AG04449 (cell line): ENCODE measurements at regions not wholly inside any gene's neighbourhood (a gene's known extent, or its start where the extent isn't known, plus 50 kb on each side); places are given as distances from the start of the nearest gene placed in this dataset.
"Not testable (repeated sequence)": the region's sequence is repeated elsewhere in the genome, so short reads cannot be mapped to it uniquely, and the experiment has no call there.

Experiments used
- CTCF ChIA-PET: fragments of 350-600 bp; formaldehyde crosslinking; extraction: SDS; loops from one replicate; lab custom pipeline; 2021; ENCODE audit warnings: antibody characterized with exemption; lab: Yijun Ruan, JAX
- POLR2A ChIA-PET: fragments of 400-600, 350-600 bp; formaldehyde crosslinking; extraction: SDS; loops from one replicate; lab custom pipeline; 2020; ENCODE audit warnings: antibody characterized with exemption, inconsistent platforms; lab: Yijun Ruan, JAX
- DNase-seq: peaks from one replicate; pipeline ENCODE4 v3.0.0-alpha.2; 2010; ENCODE audit warnings: low read depth, low spot score
- H3K4me3 ChIP-seq: 2 replicates; pipeline ENCODE4 v1.5.1; 2011; ENCODE audit warnings: low read depth, mild to moderate bottlenecking, control low read depth, low read length
- CTCF ChIP-seq: IDR thresholded peaks from one replicate; pipeline ENCODE4 v1.5.1; 2011; ENCODE audit warnings: mild to moderate bottlenecking, moderate library complexity, low read length, control low read depth, inconsistent platforms; ENCODE audit not compliant: insufficient read depth; ENCODE audit errors: missing control alignments

DNA sequence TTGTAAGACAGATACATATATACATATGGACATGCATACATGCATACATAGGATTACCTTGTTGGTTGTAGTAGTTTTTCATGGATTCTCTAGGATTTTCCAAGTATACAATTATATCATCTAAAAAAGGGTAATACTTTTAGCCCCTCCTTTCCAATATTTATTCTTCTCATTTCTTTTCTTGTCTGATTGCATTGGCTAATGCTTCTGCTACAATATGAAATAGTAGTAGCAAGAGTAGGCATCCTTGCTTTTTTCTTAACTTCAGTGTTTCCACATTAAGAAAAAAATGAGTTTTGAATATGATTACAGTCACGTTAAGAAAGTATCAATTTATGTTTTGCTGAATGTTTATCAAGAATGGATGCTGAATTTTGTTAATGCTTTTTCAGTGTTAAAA lies 58.0 kb downstream of the RBFOX3 start:
- DNase-seq = no peak
- H3K4me3 ChIP-seq = no peak overlapping the region
- CTCF ChIA-PET = no interaction called here
- POLR2A ChIA-PET = no interaction called here
- no peak for TF ChIP-seq CTCF

DNA sequence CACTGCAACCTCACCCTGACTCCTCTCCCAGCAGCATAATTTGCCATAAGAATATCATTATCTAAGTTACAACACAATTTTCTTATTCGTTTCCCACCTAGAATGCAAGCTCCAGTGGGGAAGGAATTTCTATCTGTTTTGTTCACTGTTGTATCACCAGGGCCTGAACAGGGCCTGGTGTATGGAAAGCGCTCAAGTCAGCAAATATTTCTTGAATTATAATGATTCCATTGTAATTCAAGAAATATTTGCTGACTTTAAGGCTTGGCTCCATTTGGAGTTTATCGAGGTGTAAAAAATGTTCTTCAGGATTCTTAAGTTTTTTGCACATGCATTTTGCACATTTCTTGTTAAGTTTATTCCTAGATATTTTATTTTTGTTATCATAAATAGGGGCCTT lies 58.4 kb downstream of the RBFOX3 start:
- ChIA-PET CTCF (no interaction called here), POLR2A (no interaction called here)
- no peak for TF ChIP-seq CTCF
- no peak overlapping the region for H3K4me3 ChIP-seq
- DNase-seq = no peak

DNA sequence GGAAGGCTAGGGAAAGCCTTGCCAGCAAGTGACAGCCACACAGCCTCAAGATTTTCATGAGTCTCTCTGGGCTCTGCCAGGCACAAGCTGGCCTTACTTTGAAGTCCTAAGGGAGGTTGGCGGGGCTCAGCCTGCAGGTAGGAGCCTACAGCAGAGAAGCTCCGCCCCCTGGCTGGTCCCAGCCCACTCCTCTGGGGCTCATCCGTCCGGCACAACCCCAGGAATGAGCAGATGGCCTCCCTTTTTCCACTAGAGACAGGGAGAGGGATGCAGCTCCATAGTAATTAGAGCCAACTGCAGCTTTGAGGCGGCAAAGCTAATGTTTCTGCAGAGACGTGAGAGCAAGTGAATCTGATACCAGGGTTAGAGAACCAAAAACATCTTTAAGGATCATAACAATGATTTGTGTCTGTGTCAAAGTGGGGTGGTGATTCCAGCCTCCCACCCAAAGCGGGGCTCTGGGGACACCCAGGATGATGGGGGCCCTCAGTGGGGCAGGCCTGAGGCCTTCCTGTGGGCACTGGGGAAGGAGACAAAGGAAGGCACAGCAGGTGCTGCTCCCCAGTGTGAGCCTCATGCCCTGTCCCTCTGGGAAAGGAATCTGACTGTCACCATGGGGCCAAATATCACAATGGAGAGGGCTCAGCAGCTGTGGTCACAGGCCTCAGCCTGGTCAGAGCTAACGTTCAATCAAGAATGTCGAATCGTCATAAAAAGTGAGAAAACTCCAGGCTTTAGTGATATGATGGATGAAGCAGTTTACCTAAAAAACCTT lies 61.5 kb downstream of the RBFOX3 start:
- ChIA-PET POLR2A (no interaction called here), CTCF (no interaction called here)
- no peak for DNase-seq
- no peak overlapping the region for H3K4me3 ChIP-seq
- no peak for TF ChIP-seq CTCF

- no peak for TF ChIP-seq CTCF
- POLR2A ChIA-PET = no interaction called here
- DNase-seq = no peak
- CTCF ChIA-PET = no interaction called here
- H3K4me3 ChIP-seq = no peak overlapping the region
These were observed 62.7 kb downstream of the RBFOX3 start for GRCh38 chr17:79548116-79548515.

DNA sequence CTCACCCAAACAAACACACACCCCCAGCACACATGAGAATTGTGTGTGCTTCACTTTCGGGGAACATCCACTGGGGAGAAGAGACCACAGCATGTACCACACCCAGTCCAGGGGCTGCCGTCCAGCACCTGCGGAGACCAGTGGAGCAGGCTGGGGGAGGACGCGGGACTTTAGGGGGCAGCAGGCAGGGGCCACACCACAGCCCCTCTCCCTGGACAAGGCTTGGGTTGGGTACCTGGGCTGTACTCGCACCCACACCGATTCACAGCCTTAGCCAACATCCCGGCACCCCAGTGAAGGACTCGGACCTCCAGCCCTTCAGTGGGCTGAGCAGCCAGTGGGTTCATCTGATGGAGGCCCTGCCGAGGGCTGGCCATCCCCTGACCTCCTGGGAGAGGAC lies 63.3 kb downstream of the RBFOX3 start:
- CTCF ChIA-PET = no interaction called here
- H3K4me3 ChIP-seq = no peak overlapping the region
- TF ChIP-seq CTCF = no peak
- POLR2A ChIA-PET = no interaction called here
- DNase-seq = no peak

- DNase-seq, H3K4me3 ChIP-seq, CTCF ChIA-PET, POLR2A ChIA-PET: not testable (repeated sequence)
These were observed 63.7 kb downstream of the RBFOX3 start for GRCh38 chr17:79547171-79547570.

- H3K4me3 ChIP-seq = no peak overlapping the region
- ChIA-PET CTCF (no interaction called here), POLR2A (no interaction called here)
- TF ChIP-seq CTCF = no peak
- no peak for DNase-seq
These were observed 64.5 kb downstream of the RBFOX3 start for GRCh38 chr17:79546386-79546785.
